Peyer's patch (tissue), 4 donors: ENCODE measurements at regions not wholly inside any gene's neighbourhood (a gene's known extent, or its start where the extent isn't known, plus 50 kb on each side); places are given as distances from the start of the nearest gene placed in this dataset.
"Not testable (repeated sequence)": the region's sequence is repeated elsewhere in the genome, so short reads cannot be mapped to it uniquely, and the experiment has no call there.

Experiments used
- DNase-seq, 3 donors: peaks; one replicate each; pipeline ENCODE4 v3.0.0-alpha.2; 2017 to 2019
- H3K27ac ChIP-seq, 4 donors: fragments of 200-600 bp; sonication (generic); one replicate each; pipeline ENCODE4 v1.5.1; 2016 to 2019
- H3K27me3 ChIP-seq, 2 donors: fragments of 200-600 bp; sonication (generic); one replicate each; pipeline ENCODE4 v1.5.1; 2019
- H3K36me3 ChIP-seq, 3 donors: fragments of 200-600 bp; sonication (generic); one replicate each; pipeline ENCODE4 v1.5.1; 2016 to 2019
- H3K4me1 ChIP-seq, 4 donors: fragments of 200-600 bp; sonication (generic); one replicate each; pipeline ENCODE4 v1.5.1; 2016 to 2019
- H3K4me3 ChIP-seq, 4 donors: fragments of 200-600 bp; sonication (generic); 1 replicate in 3 of 4; 2 replicates in 1 of 4; pipeline ENCODE4 v1.5.1; 2016 to 2019; ENCODE audit warnings: mild to moderate bottlenecking in 1 of 4
- H3K9me3 ChIP-seq, 4 donors: fragments of 200-600 bp; sonication (generic); one replicate each; pipeline ENCODE4 v1.5.1; 2016 to 2019; ENCODE audit warnings: mild to moderate bottlenecking in 1 of 4
- CTCF ChIP-seq, 6 experiments: fragments of 450-650 bp in 4 of 6; fragments of 200-600 bp in 2 of 6; sonication (generic) in 1 of 6; IDR thresholded peaks; one replicate each; pipeline ENCODE4 v1.5.1; 2017 to 2019; ENCODE audit warnings: antibody characterized with exemption in 6 of 6, mild to moderate bottlenecking in 3 of 6, moderate library complexity in 1 of 6

- peak in 1 of 3 donors; percentile 53 for DNase-seq
- H3K36me3 ChIP-seq, H3K4me3 ChIP-seq, H3K27ac ChIP-seq, H3K9me3 ChIP-seq, H3K27me3 ChIP-seq, H3K4me1 ChIP-seq: not testable (repeated sequence)
- TF ChIP-seq CTCF (IDR thresholded peaks at IDR 0.05), result peak; percentile 13 to 57 (median 37)
Observed at GRCh38 chr1:148254611-148255429, 102.7 kb upstream of the NBPF11 start.

DNA sequence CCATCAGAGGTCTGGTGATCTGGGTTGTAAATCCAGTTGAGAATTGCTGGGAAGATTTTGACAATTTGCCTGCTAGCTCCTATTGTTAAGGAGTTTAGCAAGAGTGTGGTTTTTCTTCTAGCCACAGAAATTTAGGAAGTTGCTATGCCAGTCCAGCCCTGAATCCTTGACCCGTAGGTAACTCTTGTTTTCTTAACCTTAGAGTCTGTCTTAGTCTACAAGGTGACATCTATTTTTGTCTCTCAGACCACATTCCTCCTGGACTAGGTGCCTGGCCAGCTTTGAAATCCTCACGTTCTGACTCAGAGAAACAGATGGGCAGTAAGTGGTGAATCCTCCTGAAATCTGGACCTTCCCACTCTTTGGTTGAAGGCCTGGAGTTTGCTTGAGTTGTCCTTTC lies 101.7 kb upstream of the NBPF11 start:
- H3K36me3 ChIP-seq, H3K27me3 ChIP-seq, H3K27ac ChIP-seq, H3K4me1 ChIP-seq, DNase-seq, H3K9me3 ChIP-seq, H3K4me3 ChIP-seq: not testable (repeated sequence)

- not testable (repeated sequence) for H3K27me3 ChIP-seq, DNase-seq
Observed at GRCh38 chr1:148248798-148249197, 96.7 kb upstream of the NBPF11 start.

DNA sequence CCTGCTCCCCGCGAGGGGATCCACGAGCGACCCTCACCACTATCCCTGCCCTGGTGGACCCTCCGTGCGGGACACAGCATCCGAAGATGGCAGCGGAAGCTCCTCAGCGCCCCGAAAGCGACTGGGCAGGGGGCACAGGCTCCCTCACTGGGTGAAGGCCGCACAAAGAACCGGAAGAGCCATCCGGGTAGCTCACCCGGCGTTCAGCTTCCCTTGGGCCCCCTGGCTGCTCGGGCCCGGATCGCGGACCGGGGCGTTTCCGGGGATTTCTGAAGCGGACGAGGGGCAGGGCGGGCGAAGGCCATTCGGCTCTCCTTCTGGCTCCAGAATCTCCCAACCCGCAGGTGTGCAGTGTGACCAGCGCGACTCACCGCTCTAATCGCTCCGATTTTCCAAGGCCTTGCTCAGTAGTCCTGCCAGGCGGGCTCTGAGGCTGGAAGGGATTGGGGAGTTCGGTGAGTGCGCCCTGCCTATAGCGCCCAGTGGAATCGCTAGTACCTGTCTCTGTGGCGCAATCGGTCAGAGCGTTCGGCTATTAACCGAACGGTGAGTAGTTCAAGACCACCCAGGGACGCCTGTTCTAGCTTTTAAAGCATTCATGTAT lies 94.3 kb upstream of the NBPF11 start:
- H3K36me3 ChIP-seq, H3K4me1 ChIP-seq, H3K4me3 ChIP-seq, H3K27me3 ChIP-seq, H3K27ac ChIP-seq, H3K9me3 ChIP-seq, DNase-seq: not testable (repeated sequence)

More at GRCh38 chr1:148248798-148249197, 96.7 kb upstream of the NBPF11 start:
- not testable (repeated sequence) for H3K4me1 ChIP-seq, H3K36me3 ChIP-seq, H3K9me3 ChIP-seq, H3K4me3 ChIP-seq, H3K27ac ChIP-seq

DNA sequence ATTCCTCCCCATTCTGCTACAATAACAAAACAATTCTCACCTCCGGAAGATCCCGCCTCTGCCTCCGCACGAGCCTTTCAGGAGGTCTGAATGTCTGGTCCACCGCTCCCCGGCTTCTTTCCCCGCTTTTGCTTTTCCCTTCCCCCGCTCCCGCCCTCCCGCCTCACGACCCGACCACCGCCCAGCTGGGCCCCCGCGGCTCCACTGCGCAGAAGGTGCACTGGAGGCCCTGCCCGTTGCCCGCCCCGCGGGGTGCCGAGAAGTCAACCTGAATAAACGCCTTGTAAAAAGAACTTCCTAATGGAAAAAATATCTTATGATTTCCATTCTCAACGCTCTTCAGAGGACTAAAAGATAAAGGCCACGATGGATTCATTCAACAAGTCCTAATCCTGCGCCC lies 93.8 kb upstream of the NBPF11 start:
- H3K4me1 ChIP-seq, H3K36me3 ChIP-seq, H3K27ac ChIP-seq, H3K9me3 ChIP-seq, H3K4me3 ChIP-seq, H3K27me3 ChIP-seq, DNase-seq: not testable (repeated sequence)

DNA sequence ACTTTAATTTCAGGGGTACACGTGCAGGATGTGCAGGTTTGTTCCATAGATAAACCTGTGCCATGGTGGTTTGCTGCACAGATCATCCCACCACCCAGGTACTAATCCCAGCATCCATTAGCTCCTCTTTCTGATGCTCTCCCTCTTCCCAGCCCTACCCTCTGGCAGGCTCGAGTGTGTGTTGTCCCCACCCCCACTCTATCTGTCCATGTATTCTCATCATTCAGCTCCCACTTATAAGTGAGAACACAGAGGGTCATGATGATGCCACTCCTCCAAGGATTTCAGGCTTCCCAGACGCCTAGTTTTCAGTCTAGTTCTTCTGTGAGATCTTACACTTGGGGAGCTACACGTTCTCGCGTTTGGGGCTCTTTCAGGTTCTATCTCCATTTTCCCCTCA lies 93.4 kb upstream of the NBPF11 start:
- H3K4me3 ChIP-seq, H3K27ac ChIP-seq, H3K4me1 ChIP-seq, H3K9me3 ChIP-seq, H3K36me3 ChIP-seq, H3K27me3 ChIP-seq, DNase-seq: not testable (repeated sequence)

GRCh38 chr1:148233250-148233649 lies 81.2 kb upstream of the NBPF11 start:
- not testable (repeated sequence) for H3K4me3 ChIP-seq, H3K9me3 ChIP-seq, H3K4me1 ChIP-seq, H3K27ac ChIP-seq, DNase-seq, H3K36me3 ChIP-seq, H3K27me3 ChIP-seq

GRCh38 chr1:148228846-148229245 lies 76.8 kb upstream of the NBPF11 start:
- H3K27ac ChIP-seq, H3K4me3 ChIP-seq, H3K9me3 ChIP-seq, H3K36me3 ChIP-seq, H3K27me3 ChIP-seq, H3K4me1 ChIP-seq, DNase-seq: not testable (repeated sequence)

DNA sequence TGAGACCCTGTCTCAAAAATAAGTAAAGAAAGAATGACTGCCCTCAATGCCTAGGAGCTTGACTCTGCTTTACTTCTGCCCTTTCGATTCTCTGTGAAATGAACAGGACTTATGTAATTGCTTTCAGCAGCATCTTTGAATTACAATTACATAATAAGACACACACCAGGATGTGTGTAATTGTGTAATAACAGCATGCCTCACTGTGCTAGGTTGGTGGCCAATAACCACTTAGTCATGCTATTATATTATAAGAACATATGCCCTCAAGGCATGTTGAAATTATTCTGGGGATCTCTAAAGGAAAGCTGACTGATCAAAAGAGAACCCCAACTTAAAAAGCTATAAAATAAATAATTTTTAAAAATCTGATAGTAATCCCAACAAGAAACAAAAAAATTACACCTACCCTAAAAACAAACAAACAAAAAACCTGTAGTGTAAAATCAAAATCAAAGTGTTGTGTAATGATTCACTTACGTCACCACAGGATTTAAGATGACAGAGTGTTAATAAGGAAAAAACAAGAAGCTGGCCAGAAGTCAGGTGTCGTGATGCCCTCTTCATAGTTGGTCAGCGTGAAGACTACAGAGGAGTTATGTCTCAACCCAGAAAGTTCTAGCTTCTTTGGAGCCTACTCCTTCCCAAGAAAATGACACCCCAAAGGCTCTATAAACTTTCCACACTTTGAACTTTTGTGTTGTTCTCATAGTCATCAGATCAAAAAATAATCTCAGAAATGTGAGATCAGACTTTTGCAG lies 70.5 kb upstream of the NBPF11 start:
- not testable (repeated sequence) for H3K9me3 ChIP-seq, H3K27me3 ChIP-seq, H3K36me3 ChIP-seq, H3K4me1 ChIP-seq, H3K27ac ChIP-seq, H3K4me3 ChIP-seq, DNase-seq

DNA sequence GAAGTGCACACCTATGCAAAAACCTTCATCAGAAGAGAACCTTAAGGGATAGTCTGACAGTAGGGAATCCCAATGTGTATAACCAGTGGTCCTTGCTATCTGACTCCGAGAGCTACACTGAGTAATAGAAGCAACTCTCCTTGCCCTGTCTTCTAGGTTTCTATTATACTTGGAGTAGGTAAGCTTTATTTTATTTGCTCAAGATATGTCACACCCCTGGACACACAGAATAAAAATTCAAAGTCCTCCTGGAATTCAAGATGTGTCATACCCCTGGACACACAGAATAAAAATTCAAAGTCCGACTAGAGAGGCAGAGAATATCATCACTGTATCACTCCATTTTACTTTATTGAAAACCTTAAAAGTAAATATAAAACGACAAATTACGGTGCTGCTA lies 69.5 kb upstream of the NBPF11 start:
- DNase-seq, H3K4me3 ChIP-seq, H3K36me3 ChIP-seq, H3K27ac ChIP-seq, H3K27me3 ChIP-seq, H3K9me3 ChIP-seq, H3K4me1 ChIP-seq: not testable (repeated sequence)

- H3K27me3 ChIP-seq, H3K4me1 ChIP-seq, H3K4me3 ChIP-seq, H3K36me3 ChIP-seq, DNase-seq, H3K27ac ChIP-seq, H3K9me3 ChIP-seq: not testable (repeated sequence)
Observed at GRCh38 chr1:148219229-148219628, 67.1 kb upstream of the NBPF11 start.

GRCh38 chr1:148211191-148211590 lies 59.1 kb upstream of the NBPF11 start:
- DNase-seq, H3K9me3 ChIP-seq, H3K4me1 ChIP-seq, H3K27ac ChIP-seq, H3K27me3 ChIP-seq, H3K4me3 ChIP-seq, H3K36me3 ChIP-seq: not testable (repeated sequence)

- H3K27me3 ChIP-seq, H3K4me1 ChIP-seq, H3K27ac ChIP-seq, H3K36me3 ChIP-seq, H3K9me3 ChIP-seq, H3K4me3 ChIP-seq, DNase-seq: not testable (repeated sequence)
Observed at GRCh38 chr1:148210624-148211023, 58.5 kb upstream of the NBPF11 start.

DNA sequence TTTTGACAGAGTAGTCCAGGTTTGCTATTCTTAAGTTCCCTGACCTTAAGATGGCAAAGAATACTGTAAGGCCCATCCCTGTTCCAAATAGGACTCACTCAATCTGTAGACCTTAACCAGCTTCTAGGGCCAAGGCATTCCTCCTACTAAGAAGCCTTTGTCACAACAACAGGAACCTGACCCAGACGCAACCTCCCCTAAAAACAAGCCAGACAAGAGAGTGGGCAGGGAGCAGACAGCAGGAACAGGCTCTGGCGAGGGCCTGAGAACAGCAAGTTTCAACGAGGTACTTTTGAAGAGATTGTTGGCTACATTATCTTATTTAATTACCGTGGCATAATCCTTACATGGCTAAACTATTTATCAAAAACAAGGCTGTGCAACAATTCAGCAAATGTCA lies 58.1 kb upstream of the NBPF11 start:
- H3K27me3 ChIP-seq, H3K9me3 ChIP-seq, H3K4me1 ChIP-seq, H3K27ac ChIP-seq, DNase-seq, H3K4me3 ChIP-seq, H3K36me3 ChIP-seq: not testable (repeated sequence)
